ENCODE measurements at regions not wholly inside any gene's neighbourhood (a gene's known extent, or its start where the extent isn't known, plus 50 kb on each side); places are given as distances from the start of the nearest gene placed in this dataset.

DNA sequence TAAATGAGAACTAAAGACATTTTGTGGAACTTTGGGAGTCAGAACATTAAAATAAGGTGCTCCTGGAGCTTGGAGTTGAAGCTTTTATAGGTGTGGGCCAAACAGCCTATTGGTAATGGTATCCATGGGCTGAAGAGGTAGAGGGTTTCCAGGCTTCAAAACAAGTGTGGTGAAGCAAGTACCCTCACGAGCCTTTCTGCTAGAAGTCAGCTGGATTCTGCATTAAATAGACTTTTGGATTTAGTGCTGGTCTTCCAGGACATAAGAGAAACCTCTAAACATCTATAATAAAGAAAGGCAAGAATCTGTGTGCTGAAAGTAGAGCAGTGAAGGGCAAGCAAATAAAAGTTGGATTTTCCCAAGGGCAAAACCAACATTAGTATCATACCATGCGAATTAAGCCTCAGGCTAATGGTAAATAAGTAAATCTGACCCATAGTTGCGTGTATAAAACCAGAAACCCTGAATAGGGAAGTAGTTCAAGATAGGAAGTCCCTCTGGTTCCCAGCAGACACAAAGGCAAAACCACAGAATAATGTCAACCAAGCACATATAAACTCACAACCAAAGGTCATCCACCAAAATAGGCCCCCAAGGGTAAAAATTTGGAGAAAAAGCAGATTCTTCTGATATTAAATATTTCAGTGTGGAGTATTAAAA lies 306.3 kb downstream of the TLE4 start:
- H3K27ac ChIP-seq: no peak overlapping the region
- H3K27me3 ChIP-seq: no peaks in the 10 kb centered on the region
- H3K4me3 ChIP-seq: no peak overlapping the region
- DNase-seq: no peak
- 43 to 48% methylated on average over 3 of the region's 3 CpGs for WGBS, 2 donors
- no peak for ATAC-seq
- H3K9me3 ChIP-seq: no peaks in the 10 kb centered on the region
- H3K36me3 ChIP-seq (replicated peaks in 1 of 2; ENCODE audit: insufficient read depth in 1 of 2, low read depth in 2 of 2): no peaks in the 10 kb centered on the region
- TF ChIP-seq, protein P1, sequence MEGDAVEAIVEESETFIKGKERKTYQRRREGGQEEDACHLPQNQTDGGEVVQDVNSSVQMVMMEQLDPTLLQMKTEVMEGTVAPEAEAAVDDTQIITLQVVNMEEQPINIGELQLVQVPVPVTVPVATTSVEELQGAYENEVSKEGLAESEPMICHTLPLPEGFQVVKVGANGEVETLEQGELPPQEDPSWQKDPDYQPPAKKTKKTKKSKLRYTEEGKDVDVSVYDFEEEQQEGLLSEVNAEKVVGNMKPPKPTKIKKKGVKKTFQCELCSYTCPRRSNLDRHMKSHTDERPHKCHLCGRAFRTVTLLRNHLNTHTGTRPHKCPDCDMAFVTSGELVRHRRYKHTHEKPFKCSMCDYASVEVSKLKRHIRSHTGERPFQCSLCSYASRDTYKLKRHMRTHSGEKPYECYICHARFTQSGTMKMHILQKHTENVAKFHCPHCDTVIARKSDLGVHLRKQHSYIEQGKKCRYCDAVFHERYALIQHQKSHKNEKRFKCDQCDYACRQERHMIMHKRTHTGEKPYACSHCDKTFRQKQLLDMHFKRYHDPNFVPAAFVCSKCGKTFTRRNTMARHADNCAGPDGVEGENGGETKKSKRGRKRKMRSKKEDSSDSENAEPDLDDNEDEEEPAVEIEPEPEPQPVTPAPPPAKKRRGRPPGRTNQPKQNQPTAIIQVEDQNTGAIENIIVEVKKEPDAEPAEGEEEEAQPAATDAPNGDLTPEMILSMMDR (IDR thresholded peaks at IDR 0.05): no peak
- TF ChIP-seq POLR2A (IDR thresholded peaks at IDR 0.05): no peak
- H3K4me1 ChIP-seq: no peaks in the 10 kb centered on the region
- intact Hi-C loops (cut with DNase I): no loop called here

DNA sequence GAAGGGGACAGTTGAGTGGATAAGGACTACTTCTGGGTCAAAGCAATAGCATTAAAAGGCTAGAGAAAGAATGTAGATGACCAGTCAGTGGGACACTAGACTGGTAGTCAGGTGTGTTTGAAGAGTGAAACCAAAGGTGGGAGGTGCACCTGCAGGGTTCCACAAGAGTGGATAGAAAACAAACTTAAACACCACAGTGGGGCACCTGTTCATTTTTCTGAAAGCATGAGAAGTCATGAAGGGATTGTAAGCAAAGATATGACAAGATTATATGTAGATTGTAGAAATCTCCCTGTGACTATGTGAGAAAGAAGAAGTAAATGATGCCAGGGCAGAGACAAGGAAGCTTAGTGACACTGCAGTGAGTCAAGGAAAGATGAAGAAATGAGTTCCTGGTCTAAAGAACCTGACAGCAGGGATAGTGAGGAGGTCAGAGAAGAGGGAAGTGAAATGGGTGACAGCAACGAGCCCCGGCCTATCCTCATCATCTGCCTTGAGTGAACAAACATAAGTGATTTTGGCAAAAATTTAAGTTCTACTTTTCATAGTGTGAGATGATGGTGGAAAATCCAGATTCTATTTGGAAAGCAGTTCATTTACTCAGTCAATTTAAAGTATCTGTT lies 296.9 kb downstream of the TLE4 start:
- DNase-seq (peak in 1 of 4 donors; percentile 48), ATAC-seq (no peak)
- TF ChIP-seq, protein P1 (IDR thresholded peaks at IDR 0.05): no peak
- no peaks in the 10 kb centered on the region for H3K36me3 ChIP-seq (replicated peaks in 1 of 2; ENCODE audit: insufficient read depth in 1 of 2, low read depth in 2 of 2)
- H3K9me3 ChIP-seq: no peaks in the 10 kb centered on the region
- 43 to 69% methylated on average over 2 of the region's 2 CpGs for WGBS, 2 donors
- no peak overlapping the region for H3K4me3 ChIP-seq
- H3K27ac ChIP-seq: no peak overlapping the region
- no peaks in the 10 kb centered on the region for H3K27me3 ChIP-seq
- no peaks in the 10 kb centered on the region for H3K4me1 ChIP-seq
- intact Hi-C loops (cut with DNase I): no loop called here

DNA sequence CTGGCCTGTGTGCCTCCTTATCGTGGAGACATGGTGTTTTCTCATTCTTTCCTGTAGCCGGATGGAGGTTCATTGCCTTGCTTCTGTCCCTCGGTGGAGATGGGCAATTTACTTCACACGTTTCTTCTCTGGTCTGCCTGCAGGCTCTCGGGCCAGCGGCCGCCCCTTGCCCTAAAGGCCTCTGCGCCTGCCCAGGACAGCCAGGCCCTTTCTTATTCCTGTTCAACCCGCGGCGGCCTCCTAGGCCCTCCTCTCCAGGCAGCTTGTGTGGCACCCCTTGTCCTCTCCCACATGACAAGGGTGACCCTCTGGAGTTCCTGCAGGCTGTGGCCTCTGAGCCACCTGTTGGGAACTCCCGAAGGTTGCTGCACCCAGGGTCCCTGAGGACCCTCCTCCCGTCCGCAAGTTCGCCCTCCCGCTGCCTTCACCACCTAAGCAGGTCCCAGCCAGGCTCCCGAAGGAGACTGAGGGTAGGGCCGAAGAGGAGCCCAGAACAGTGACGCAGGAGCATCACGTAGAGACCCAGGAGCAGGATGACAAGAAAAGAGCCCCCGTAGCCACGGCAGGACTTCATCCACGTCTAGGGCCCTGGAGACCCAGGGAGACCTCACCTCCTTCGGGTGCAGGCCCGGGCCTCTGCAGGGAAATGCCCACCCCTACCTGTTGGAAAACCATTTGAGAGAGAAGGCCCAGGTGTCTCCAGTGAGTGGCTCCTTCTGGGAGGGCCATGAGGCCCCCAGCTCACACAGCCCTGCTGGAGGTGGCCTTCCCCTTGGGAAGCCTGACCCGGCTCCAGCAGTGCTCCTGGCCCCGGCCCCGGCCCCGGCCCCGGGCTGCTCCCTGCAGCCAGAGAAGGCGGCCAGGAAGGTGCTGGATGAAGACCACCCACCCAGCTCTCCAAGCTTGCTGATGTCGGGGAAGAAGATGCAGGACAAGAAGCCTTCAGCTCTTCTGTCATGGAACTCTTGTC lies 291.4 kb downstream of the TLE4 start:
- no peak for ATAC-seq
- H3K4me3 ChIP-seq: no peak overlapping the region
- 83 to 91% methylated on average over 27 to 31 of the region's 32 CpGs for WGBS, 2 donors
- DNase-seq: no peak
- H3K27me3 ChIP-seq: no peaks in the 10 kb centered on the region
- no peak overlapping the region for H3K27ac ChIP-seq
- H3K4me1 ChIP-seq: no peaks in the 10 kb centered on the region
- no peaks in the 10 kb centered on the region for H3K36me3 ChIP-seq (replicated peaks in 1 of 2; ENCODE audit: insufficient read depth in 1 of 2, low read depth in 2 of 2)
- intact Hi-C loops (cut with DNase I): no loop called here
- TF ChIP-seq, protein P1 (IDR thresholded peaks at IDR 0.05): no peak
- no peak for TF ChIP-seq POLR2A (IDR thresholded peaks at IDR 0.05)
- H3K9me3 ChIP-seq: peaks cover 0 to 15% (median 0%) of the 10 kb centered on the region in 3 donors

DNA sequence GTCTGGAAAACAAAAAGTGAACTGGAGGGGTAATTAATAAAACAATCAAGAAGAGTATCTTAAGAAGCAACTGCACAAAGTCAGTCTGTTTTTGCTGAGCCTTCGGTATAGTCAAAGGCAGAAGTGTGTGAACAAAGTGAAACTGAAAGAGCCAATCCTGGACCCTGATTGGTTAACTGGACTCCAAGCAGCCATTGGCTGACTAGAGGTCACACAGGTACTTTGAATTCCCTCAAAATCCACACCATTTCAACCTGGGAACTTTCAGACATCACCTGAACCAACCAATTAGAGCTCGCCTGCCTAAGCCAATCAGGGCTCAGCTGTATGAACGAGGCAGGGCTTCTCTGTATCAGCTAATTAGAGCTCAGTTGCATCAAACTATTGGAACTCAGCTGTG lies 286.7 kb downstream of the TLE4 start:
- intact Hi-C loops (cut with DNase I): no loop called here
- H3K27me3 ChIP-seq: no peaks in the 10 kb centered on the region
- no peaks in the 10 kb centered on the region for H3K4me1 ChIP-seq
- WGBS, 2 donors: 68% methylated on average over 2 to 3 of the region's 3 CpGs
- H3K4me3 ChIP-seq: no peak overlapping the region
- ATAC-seq (no peak), DNase-seq (peak in 2 of 4 donors; percentile 16 to 40)
- H3K9me3 ChIP-seq: peaks cover 0 to 15% (median 0%) of the 10 kb centered on the region in 3 donors
- no peak overlapping the region for H3K27ac ChIP-seq
- TF ChIP-seq, protein P1 (IDR thresholded peaks at IDR 0.05): no peak
- no peak for TF ChIP-seq POLR2A (IDR thresholded peaks at IDR 0.05)
- no peaks in the 10 kb centered on the region for H3K36me3 ChIP-seq (replicated peaks in 1 of 2; ENCODE audit: insufficient read depth in 1 of 2, low read depth in 2 of 2)

All from body of pancreas (tissue), 4 donors.